ENCODE measurements at regions not wholly inside any gene's neighbourhood (a gene's known extent, or its start where the extent isn't known, plus 50 kb on each side); places are given as distances from the start of the nearest gene placed in this dataset.

DNA sequence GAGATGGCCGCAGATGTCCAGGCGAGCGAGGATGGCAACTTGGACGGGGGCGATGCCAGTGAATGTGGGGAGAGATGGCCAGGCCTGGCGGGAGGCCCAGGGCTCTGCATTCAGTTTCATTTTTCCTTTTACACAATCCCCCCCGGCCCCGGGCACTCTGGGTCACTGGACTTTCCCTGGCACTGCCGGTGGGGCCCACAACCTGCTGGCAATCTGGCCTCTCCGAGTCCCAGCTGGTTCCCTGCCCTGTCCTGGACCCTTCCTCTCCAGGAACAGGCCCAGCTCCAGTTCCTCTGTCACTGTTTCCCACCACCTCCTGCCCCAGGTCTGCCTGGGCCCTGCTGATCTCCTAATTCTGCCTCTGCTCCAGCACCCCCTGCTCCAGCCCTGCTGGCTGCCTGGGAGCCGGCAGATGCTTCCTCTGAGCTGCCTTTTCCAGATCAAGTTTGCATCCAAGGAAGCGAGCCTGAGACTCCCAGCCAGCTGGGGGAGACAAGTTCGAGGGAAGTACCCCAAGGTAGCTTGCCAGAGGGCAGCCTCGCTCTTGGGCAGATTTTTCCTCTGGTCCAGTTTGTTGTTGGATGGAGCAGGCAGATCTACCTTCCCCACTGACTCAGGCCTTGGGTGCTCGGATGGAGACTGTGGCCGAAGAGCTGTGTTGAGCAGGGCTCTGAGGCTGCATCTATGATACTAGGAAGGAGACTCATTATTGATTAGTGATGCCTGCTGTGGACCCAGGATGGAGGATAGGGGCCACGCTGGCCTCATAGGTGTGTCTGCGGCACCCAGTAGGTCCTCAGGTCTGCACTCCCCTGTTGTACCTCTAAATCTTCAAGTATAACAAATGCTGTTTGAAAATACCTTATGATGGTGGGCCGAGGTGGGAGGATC, 83.2 kb downstream of the CEBPB start:
- no peak for DNase-seq

DNA sequence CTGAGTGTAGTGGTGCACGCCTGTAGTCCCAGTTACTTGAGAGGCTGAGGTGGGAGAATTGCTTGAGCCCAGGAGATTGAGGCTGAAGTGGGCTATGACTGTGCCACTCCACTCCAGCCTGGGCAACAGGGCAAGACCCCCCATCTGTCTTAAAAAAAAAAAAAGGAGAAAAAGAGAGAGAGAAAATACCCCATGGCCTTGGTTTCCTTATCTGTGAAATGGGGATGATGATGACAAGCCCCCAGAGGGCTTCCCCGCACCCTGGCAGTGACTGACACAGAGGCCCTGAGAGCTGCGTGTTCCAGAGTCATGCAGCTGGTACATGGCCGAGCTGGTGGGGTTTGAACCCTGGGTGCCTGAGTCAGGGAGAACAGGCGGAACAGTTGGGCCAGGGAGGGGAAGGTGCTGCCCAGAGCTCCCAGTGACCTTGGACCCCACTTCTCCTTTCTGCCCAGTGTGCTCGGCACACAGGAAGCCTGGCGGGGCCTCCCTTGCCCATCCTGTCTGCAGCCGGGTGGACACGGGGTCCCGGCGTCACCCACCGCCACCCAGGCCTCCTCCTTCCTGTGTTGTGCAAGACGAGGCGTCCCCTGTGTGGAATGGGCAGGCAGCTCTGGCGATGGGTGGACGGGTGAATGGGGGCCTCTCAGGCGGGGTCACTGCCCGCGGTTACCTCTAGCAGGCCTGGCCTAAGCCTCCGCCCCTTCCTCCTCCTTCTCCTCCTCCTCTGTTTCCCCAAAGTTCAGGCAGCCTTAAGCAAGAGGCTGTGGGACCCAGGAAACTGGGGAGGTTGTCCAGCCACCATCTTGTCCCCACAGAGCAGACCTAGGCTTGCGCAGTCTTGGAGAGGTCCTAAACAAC, 84.2 kb downstream of the CEBPB start:
- no peak for DNase-seq

GRCh38 chr20:50276119-50277063, 85.8 kb downstream of the CEBPB start:
- DNase-seq: no peak

DNA sequence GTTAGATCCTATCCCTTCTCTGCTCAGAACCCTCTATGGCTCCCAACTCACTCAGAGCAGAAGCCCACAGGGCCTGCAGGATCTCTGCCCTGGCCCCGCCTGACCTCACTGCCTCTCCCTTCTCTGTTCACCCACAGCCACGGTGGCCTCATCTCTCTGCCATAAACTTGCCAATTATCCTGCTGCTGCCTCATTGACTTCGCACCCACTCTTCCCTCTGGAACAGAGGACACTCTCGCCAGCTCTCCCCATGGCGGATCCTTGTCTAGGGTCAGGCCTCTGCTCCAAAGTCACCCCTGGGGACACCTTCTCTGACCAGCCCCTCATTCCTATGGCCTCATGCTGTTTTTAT, 86.4 kb downstream of the CEBPB start:
- no peak for DNase-seq

- no peak for DNase-seq
Measured at GRCh38 chr20:50277460-50278376, 87.1 kb downstream of the CEBPB start.

DNA sequence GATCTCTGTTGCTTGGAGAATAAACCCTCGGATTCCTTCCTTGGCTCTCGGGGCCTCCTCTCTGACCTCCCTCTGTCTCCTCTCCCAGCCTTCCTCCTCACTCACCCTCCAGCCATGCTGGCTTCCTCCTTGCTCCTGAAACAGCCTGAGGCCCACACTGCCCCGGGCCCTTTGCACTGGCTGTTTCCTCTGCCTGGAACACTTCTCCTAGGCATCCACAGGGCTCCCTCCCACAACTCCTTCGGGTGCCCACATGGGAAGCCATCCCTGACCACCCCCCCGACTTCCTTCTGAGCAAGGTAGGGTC, 87.7 kb downstream of the CEBPB start:
- DNase-seq: no peak

- no peak for DNase-seq
Measured at GRCh38 chr20:50278684-50279531, 88.3 kb downstream of the CEBPB start.

DNA sequence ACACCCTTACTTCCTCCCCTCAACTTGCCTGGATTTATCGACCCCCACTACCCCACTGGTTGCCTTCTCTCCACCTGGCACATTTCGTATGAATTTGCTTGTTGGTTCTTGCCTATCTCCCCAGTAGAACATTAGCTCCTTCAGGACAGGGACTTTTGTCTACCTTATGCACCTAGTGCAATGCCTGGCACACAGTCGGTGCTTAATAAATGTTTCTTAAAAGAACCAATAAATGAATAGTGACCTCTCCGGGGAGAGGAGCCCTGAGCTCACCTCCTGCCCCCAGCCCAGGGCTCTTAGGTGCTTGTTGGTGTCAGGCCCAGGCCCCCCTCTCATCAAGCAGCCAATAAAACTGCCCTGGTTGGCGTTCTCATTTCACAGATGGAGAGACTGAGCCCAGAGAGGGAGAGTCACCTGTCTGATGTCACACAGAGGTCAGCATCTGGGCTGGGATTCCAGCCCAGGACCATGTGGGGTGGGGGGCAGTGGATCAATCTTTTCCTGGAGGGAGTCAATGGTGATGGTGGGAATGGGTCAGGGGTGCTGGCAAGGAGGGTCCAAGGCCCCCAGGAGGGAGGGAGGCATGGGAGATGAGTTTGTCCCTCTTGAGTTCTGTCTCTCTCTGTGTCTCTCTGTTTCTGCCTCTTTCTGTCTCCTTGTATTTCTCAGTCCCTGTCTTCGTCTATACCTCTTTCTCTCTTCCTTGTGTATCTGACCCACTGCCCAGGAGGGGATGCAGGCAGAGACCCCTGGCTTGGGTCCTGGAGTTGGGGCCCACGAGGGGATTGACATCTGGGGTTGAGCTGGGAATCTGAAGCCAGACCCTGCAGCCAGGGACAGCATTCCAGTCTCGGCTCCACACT, 89.6 kb downstream of the CEBPB start:
- DNase-seq: no peak

- DNase-seq: no peak
Measured at GRCh38 chr20:50280851-50281655, 90.4 kb downstream of the CEBPB start.

GRCh38 chr20:50281831-50282591, 91.4 kb downstream of the CEBPB start:
- no peak for DNase-seq

GRCh38 chr20:50282592-50283241, 92.1 kb downstream of the CEBPB start:
- DNase-seq: no peak

DNA sequence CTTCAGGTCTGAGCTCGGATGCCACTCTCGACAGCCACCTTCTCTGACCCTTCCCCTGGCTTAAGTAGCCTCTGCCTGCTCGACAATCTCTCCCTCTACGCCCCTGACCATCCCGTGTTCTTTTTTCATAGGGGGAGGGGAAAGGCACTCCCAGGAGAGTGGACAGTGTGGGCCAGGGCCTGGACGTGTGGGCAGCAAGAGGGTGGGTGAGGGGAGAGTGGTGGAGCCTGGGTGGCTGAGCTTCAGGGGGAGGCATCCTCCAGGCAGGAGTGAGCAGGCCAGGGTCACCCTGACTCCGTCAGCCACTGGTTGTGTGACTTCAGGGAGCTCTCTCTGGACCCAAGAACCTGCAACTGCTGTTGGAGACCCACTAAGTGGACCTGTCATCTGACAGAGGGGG, 92.7 kb downstream of the CEBPB start:
- no peak for DNase-seq

DNA sequence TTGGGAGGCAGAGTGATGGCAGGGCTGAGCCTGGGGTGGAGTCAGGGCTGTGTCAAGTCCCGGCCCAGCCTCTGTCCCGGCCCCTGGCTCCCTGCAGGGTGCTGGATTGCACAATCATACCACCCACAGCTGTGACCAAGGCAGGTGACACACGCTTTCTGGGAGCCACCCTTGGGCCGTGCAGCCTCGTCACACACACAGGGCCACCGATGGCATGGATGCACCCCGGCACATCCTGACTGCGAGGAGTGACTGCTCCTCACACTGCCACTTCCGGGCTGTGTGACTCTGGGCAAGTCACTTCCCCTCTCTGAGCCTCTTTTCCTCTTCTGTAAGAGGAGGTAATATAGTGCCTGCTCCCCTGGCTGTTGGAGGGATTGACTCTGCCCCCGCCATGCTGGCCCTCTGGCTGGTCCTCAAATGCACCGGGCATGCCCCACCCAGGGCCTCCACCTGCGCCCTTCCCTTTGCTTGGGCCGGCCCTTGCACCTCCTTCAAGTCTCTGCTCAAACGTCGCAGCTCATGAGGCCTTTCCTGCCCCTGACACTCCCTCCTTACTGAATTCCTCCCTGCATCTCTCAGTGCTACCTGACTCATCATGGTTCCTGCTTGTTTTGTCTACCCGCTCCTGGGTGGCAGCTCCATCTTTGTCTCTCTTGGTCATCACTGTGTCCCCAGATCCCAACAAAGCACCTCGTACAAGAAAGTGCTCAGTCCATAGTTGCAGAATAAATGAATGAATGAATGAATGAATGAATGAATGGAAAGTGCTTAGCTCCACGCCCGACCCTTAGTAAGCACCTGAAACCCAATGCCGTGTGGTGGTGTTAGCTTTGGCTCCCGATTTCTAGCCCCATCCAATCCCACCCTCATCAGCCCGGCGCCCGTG, 93.5 kb downstream of the CEBPB start:
- DNase-seq: peak; percentile 61

GRCh38 chr20:50284811-50285375, 94.3 kb downstream of the CEBPB start:
- DNase-seq: no peak

DNA sequence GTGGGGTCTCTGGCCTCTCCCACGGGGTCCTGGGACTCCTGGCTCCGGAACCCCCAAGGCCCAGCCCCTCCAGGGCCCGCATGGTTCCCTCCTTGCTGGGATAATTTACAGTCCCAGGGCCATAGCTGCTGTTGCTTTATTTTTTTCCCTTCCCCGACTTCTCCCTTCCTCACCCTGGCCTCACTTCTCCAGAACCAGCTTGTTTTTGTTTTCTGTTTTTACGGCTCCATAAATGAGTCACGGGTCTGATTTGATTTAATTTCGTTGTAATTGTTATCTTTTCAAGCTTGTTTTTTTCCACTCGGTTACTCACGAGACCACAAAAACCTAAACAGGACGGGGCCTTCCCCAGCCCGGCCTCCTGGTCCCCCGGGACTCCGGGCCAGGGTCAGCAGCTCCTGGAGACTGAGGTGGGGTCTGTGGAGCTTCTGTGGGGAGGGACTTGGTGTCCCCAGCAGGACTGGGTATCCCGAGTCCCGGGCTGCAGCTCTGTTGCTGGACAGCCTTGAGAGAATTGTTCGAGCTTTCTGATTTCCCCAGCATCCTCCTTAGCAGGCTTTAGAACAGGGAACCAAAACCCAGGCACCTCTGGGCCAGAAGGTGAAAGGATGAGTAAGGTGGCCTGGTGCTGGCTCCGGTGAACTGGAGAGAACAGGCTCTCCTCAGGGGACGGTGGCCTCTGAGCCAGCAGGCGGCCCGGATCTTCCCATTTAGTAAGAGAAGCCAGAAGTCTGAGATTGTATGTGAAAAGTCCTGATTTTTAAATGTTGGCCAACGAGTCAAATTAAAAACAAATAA, 94.9 kb downstream of the CEBPB start:
- peak; percentile 55 for DNase-seq
